ENCODE measurements at regions not wholly inside any gene's neighbourhood (a gene's known extent, or its start where the extent isn't known, plus 50 kb on each side); places are given as distances from the start of the nearest gene placed in this dataset.

DNA sequence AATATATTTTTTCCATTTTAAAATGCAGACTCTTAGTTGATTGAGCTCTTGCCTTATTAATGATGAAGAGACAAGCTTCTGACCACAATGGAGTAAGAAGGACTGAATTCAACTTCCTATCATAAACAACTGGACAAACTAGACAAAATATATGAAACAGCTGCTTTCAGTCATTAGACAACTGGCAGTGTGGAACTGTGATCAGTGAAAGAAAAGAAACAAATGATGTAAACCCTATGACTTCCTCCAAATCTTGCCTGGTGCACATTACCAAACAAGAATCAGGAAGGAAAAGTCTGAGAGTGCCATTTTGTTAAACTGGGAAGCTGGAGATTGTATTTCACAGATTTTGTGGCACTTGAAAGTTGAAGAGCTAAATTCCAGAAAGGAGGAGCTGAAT lies 154.7 kb upstream of the ATXN7L3B start (continued):
- TF ChIP-seq, protein P1, sequence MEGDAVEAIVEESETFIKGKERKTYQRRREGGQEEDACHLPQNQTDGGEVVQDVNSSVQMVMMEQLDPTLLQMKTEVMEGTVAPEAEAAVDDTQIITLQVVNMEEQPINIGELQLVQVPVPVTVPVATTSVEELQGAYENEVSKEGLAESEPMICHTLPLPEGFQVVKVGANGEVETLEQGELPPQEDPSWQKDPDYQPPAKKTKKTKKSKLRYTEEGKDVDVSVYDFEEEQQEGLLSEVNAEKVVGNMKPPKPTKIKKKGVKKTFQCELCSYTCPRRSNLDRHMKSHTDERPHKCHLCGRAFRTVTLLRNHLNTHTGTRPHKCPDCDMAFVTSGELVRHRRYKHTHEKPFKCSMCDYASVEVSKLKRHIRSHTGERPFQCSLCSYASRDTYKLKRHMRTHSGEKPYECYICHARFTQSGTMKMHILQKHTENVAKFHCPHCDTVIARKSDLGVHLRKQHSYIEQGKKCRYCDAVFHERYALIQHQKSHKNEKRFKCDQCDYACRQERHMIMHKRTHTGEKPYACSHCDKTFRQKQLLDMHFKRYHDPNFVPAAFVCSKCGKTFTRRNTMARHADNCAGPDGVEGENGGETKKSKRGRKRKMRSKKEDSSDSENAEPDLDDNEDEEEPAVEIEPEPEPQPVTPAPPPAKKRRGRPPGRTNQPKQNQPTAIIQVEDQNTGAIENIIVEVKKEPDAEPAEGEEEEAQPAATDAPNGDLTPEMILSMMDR (IDR thresholded peaks at IDR 0.05; ENCODE audit: control extremely low read depth in 1 of 3, insufficient read depth in 1 of 3, low read depth in 1 of 3, low read length in 3 of 3), result no peak

Measured in H1 (cell line).